Keratinocyte (primary cell): ENCODE measurements at regions not wholly inside any gene's neighbourhood (a gene's known extent, or its start where the extent isn't known, plus 50 kb on each side); places are given as distances from the start of the nearest gene placed in this dataset.

Experiments
- DNase-seq: peaks from one replicate; pipeline ENCODE4 v3.0.0-alpha.2; 2011; ENCODE audit warnings: low read depth, missing footprints, low spot score
- FAIRE-seq: peaks from 2 replicates; lab custom pipeline; 2011; peaks lifted over from hg19 to GRCh38; lab: Jason Lieb, UNC
- H2AFZ ChIP-seq: 2 replicates; pipeline ENCODE4 v1.6.0; 2012; ENCODE audit warnings: low read length, control low read depth, inconsistent platforms; ENCODE audit not compliant: control insufficient read depth
- H3K27ac ChIP-seq: 2 replicates; pipeline ENCODE4 v1.5.1; 2011; ENCODE audit warnings: low read length; ENCODE audit not compliant: control insufficient read depth, insufficient read depth
- H3K27me3 ChIP-seq: 3 replicates; pipeline ENCODE4 v1.6.0; 2011; ENCODE audit warnings: low read length; ENCODE audit not compliant: control insufficient read depth, insufficient read depth; ENCODE audit errors: extremely low read depth
- H3K36me3 ChIP-seq, 2 experiments: 2 replicates in 1 of 2; 3 replicates in 1 of 2; pipeline ENCODE4 v1.5.1; 2011; ENCODE audit warnings: low read length in 2 of 2, mild to moderate bottlenecking in 1 of 2; ENCODE audit not compliant: control insufficient read depth in 2 of 2, insufficient read depth in 2 of 2; ENCODE audit errors: extremely low read depth in 1 of 2
- H3K4me1 ChIP-seq: 3 replicates; pipeline ENCODE4 v1.5.1; 2011; ENCODE audit warnings: low read length; ENCODE audit not compliant: control insufficient read depth, insufficient read depth; ENCODE audit errors: extremely low read depth
- H3K4me2 ChIP-seq: 3 replicates; pipeline ENCODE4 v1.6.0; 2011; ENCODE audit warnings: low read depth, low read length; ENCODE audit not compliant: control insufficient read depth, insufficient read depth; ENCODE audit errors: extremely low read depth
- H3K4me3 ChIP-seq, 3 experiments: fragments of 200-600 bp in 1 of 3; sonication (generic) in 1 of 3; 2 replicates in 2 of 3; 3 replicates in 1 of 3; pipeline ENCODE4 v1.5.1; 2011 to 2016; ENCODE audit warnings: low read length in 3 of 3, mild to moderate bottlenecking in 3 of 3, control low read depth in 2 of 3, inconsistent platforms in 1 of 3, low read depth in 1 of 3, mixed read lengths in 1 of 3, mixed run types in 1 of 3, moderate library complexity in 1 of 3; ENCODE audit not compliant: control insufficient read depth in 2 of 3, insufficient read depth in 2 of 3; ENCODE audit errors: extremely low read depth in 1 of 3
- H3K79me2 ChIP-seq: 2 replicates; pipeline ENCODE4 v1.6.0; 2012; ENCODE audit warnings: low read length; ENCODE audit not compliant: control insufficient read depth, insufficient read depth
- H3K9ac ChIP-seq: 3 replicates; pipeline ENCODE4 v1.6.0; 2011; ENCODE audit warnings: low read length; ENCODE audit not compliant: control insufficient read depth, insufficient read depth; ENCODE audit errors: extremely low read depth
- H3K9me1 ChIP-seq: 3 replicates; pipeline ENCODE4 v1.6.0; 2011; ENCODE audit warnings: low read length; ENCODE audit not compliant: control insufficient read depth, insufficient read depth; ENCODE audit errors: extremely low read depth
- H3K9me3 ChIP-seq: 2 replicates; pipeline ENCODE4 v1.5.1; 2012; ENCODE audit warnings: low read depth, low read length; ENCODE audit not compliant: control insufficient read depth
- H4K20me1 ChIP-seq: 3 replicates; pipeline ENCODE4 v1.6.0; 2011; ENCODE audit warnings: low read length; ENCODE audit not compliant: control insufficient read depth, insufficient read depth; ENCODE audit errors: extremely low read depth
- EZH2 ChIP-seq: IDR thresholded peaks from one replicate; pipeline ENCODE4 v1.6.1; 2012; ENCODE audit warnings: inconsistent platforms, mild to moderate bottlenecking, low read length, moderate library complexity
- dilution Hi-C: fragments of 300-500 bp; cut with MboI; formaldehyde crosslinking; loops from one replicate; pipeline ENCODE4 v1.7.0; 2020; ENCODE audit warnings: low sequenced_read_pairs; ENCODE audit not compliant: extremely low pct_ligation_motif_present
- TF ChIP-seq, protein P1 (sequence below), 3 experiments: IDR thresholded peaks in 1 of 3; conservative IDR thresholded peaks in 1 of 3; optimal IDR thresholded peaks in 1 of 3; 2 replicates in 2 of 3; 3 replicates in 1 of 3; pipeline versions ENCODE3 to v1.5.1; 2011; ENCODE audit warnings: low read length in 3 of 3, mild to moderate bottlenecking in 3 of 3, moderate library complexity in 2 of 3, control low read depth in 1 of 3, inconsistent platforms in 1 of 3; ENCODE audit not compliant: insufficient read depth in 2 of 3; ENCODE audit errors: extremely low read depth in 1 of 3

DNA sequence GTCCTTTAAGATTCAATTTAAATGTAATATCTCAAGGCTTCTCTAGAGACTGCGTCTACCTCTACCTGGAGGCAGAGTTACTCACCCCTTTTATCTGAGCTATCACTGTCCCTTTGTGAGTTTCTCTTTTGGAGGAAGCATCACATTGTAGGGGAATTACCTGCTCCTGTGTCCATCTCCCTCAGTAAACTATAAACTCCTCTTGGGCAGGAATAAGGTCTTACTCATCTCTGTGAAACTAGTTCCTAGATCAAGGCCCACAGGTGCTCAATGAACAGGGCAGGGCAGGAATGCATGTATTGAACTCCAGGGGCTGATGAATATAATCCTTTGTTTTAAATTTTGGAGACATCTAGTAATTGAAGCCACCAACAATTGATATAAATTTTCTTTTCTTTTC, 139.8 kb upstream of the ERCC6L2 start:
- FAIRE-seq = no peak
- no peak overlapping the region for H3K4me3 ChIP-seq
- no peaks in the 10 kb centered on the region for H3K27me3 ChIP-seq
- no peak for DNase-seq
- H3K4me2 ChIP-seq = no peak overlapping the region
- no peaks in the 10 kb centered on the region for H3K79me2 ChIP-seq
- H3K36me3 ChIP-seq = no peaks in the 10 kb centered on the region
- H3K9me1 ChIP-seq = no peaks in the 10 kb centered on the region
- H3K27ac ChIP-seq = no peak overlapping the region
- no peak overlapping the region for H3K9ac ChIP-seq
- TF ChIP-seq EZH2 = no peak
- TF ChIP-seq, protein P1, sequence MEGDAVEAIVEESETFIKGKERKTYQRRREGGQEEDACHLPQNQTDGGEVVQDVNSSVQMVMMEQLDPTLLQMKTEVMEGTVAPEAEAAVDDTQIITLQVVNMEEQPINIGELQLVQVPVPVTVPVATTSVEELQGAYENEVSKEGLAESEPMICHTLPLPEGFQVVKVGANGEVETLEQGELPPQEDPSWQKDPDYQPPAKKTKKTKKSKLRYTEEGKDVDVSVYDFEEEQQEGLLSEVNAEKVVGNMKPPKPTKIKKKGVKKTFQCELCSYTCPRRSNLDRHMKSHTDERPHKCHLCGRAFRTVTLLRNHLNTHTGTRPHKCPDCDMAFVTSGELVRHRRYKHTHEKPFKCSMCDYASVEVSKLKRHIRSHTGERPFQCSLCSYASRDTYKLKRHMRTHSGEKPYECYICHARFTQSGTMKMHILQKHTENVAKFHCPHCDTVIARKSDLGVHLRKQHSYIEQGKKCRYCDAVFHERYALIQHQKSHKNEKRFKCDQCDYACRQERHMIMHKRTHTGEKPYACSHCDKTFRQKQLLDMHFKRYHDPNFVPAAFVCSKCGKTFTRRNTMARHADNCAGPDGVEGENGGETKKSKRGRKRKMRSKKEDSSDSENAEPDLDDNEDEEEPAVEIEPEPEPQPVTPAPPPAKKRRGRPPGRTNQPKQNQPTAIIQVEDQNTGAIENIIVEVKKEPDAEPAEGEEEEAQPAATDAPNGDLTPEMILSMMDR (optimal IDR thresholded peaks at IDR 0.05 in 1 of 3, IDR thresholded peaks at IDR 0.05 in 1 of 3, conservative IDR thresholded peaks at IDR 0.05 in 1 of 3; ENCODE audit: extremely low read depth in 1 of 3, insufficient read depth in 2 of 3, low read length in 3 of 3) = no peak
- H3K9me3 ChIP-seq = no peaks in the 10 kb centered on the region
- no peaks in the 10 kb centered on the region for H4K20me1 ChIP-seq
- no peaks in the 10 kb centered on the region for H3K4me1 ChIP-seq
- no peak overlapping the region for H2AFZ ChIP-seq
- dilution Hi-C loops = no loop called here

DNA sequence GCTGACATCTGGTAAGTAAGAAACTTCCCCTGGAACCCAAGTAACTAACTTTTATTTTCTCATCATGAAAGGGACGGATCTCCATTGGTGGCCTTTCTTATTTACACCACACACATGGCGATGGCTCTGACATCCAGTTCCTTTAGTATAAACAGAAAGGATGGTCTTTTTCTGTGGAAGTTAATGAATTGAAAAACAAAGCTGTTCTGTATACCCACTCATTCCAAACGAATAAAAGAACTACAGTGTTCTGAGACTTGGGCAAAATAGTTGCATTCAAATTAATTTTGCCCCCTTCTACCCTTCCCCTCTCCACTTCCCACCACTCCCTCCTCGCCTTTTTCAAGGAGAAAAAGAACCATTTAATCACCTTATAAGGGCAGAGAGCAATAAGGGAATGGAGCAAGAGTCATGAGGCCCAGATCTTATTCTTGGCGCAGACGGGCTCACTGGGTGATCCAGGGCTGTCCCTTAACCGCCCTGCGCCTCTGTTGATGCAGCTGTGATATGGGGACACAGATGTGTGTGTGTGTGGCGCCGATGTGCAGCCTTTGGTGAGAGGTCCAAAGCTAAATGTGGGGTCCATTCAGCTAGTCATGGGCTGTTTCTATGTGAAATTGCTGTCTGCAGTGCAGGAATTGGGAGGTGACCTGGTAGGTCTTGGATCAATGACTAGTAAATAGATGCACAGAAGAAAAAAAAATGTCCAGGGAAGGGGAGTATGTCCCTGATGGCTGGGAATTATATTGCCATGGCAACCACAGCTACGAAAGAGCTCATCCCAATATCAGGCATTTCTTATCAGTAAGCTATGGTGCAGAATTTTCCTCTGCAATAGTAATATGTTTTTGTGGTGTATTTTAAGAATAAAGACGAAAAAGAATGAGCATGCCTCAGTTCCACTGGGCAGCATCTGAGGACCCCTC, 141.5 kb upstream of the ERCC6L2 start:
- no peak for FAIRE-seq
- dilution Hi-C loops = no loop called here
- TF ChIP-seq, protein P1 (optimal IDR thresholded peaks at IDR 0.05 in 1 of 3, IDR thresholded peaks at IDR 0.05 in 1 of 3, conservative IDR thresholded peaks at IDR 0.05 in 1 of 3; ENCODE audit: extremely low read depth in 1 of 3, insufficient read depth in 2 of 3, low read length in 3 of 3) = no peak
- no peak for TF ChIP-seq EZH2

More for the DNA sequence above, 141.5 kb upstream of the ERCC6L2 start:
- H3K9me1 ChIP-seq = no peaks in the 10 kb centered on the region
- H3K9me3 ChIP-seq = no peaks in the 10 kb centered on the region
- DNase-seq = no peak
- H3K4me1 ChIP-seq = no peaks in the 10 kb centered on the region
- no peak overlapping the region for H2AFZ ChIP-seq
- H4K20me1 ChIP-seq = no peaks in the 10 kb centered on the region
- H3K79me2 ChIP-seq = no peaks in the 10 kb centered on the region
- no peaks in the 10 kb centered on the region for H3K36me3 ChIP-seq
- H3K4me2 ChIP-seq = no peak overlapping the region
- H3K4me3 ChIP-seq = no peak overlapping the region
- H3K9ac ChIP-seq = no peak overlapping the region
- no peak overlapping the region for H3K27ac ChIP-seq
- no peaks in the 10 kb centered on the region for H3K27me3 ChIP-seq
